ENCODE measurements at regions not wholly inside any gene's neighbourhood (a gene's known extent, or its start where the extent isn't known, plus 50 kb on each side); places are given as distances from the start of the nearest gene placed in this dataset.

- Mint-ChIP-seq H3K27me3 (ENCODE audit: unreplicated experiment) (peaks cover 13% of the 10 kb centered on the region), H3K4me1 (ENCODE audit: low read depth, unreplicated experiment) (no peaks in the 10 kb centered on the region), H3K27ac (ENCODE audit: unreplicated experiment) (no peak overlapping the region), H3K4me3 (ENCODE audit: low read depth, unreplicated experiment) (no peak overlapping the region), H3K9me3 (ENCODE audit: low read depth, unreplicated experiment) (peaks cover 3% of the 10 kb centered on the region), H3K36me3 (ENCODE audit: insufficient read depth, unreplicated experiment) (no peaks in the 10 kb centered on the region)
- TF ChIP-seq CTCF (IDR thresholded peaks at IDR 0.05; ENCODE audit: unreplicated experiment) = no peak
- CTCF ChIA-PET = no interaction called here
- intact Hi-C loops (cut with micrococcal nuclease; ENCODE audit: unreplicated experiment) = no loop called here
- BruUV-seq (replicated peaks) = no TSS peak
- DNase-seq = no peak
Measured at GRCh38 chr18:76162886-76163285, 332.2 kb downstream of the ZNF516 start.

GRCh38 chr18:76161983-76162382 lies 333.1 kb downstream of the ZNF516 start:
- BruUV-seq (replicated peaks) = no TSS peak
- intact Hi-C loops (cut with micrococcal nuclease; ENCODE audit: unreplicated experiment) = no loop called here
- H3K36me3 Mint-ChIP-seq (ENCODE audit: insufficient read depth, unreplicated experiment) = no peaks in the 10 kb centered on the region
- TF ChIP-seq CTCF (IDR thresholded peaks at IDR 0.05; ENCODE audit: unreplicated experiment) = no peak
- H3K27ac Mint-ChIP-seq (ENCODE audit: unreplicated experiment) = no peak overlapping the region
- DNase-seq = no peak
- peaks cover 3% of the 10 kb centered on the region for H3K9me3 Mint-ChIP-seq (ENCODE audit: low read depth, unreplicated experiment)
- H3K4me3 Mint-ChIP-seq (ENCODE audit: low read depth, unreplicated experiment) = no peak overlapping the region
- CTCF ChIA-PET = no interaction called here
- no peaks in the 10 kb centered on the region for H3K4me1 Mint-ChIP-seq (ENCODE audit: low read depth, unreplicated experiment)
- peaks cover 13% of the 10 kb centered on the region for H3K27me3 Mint-ChIP-seq (ENCODE audit: unreplicated experiment)

GRCh38 chr18:76153691-76154090 lies 341.4 kb downstream of the ZNF516 start:
- H3K27ac Mint-ChIP-seq (ENCODE audit: unreplicated experiment) = no peak overlapping the region
- H3K27me3 Mint-ChIP-seq (ENCODE audit: unreplicated experiment) = peaks cover 30% of the 10 kb centered on the region
- DNase-seq = no peak
- intact Hi-C loops (cut with micrococcal nuclease; ENCODE audit: unreplicated experiment) = no loop called here
- H3K9me3 Mint-ChIP-seq (ENCODE audit: low read depth, unreplicated experiment) = peaks cover 4% of the 10 kb centered on the region
- BruUV-seq (replicated peaks) = no TSS peak
- H3K36me3 Mint-ChIP-seq (ENCODE audit: insufficient read depth, unreplicated experiment) = no peaks in the 10 kb centered on the region
- no peak overlapping the region for H3K4me3 Mint-ChIP-seq (ENCODE audit: low read depth, unreplicated experiment)
- H3K4me1 Mint-ChIP-seq (ENCODE audit: low read depth, unreplicated experiment) = no peaks in the 10 kb centered on the region
- no peak for TF ChIP-seq CTCF (IDR thresholded peaks at IDR 0.05; ENCODE audit: unreplicated experiment)
- CTCF ChIA-PET = no interaction called here

- H3K4me3 Mint-ChIP-seq (ENCODE audit: low read depth, unreplicated experiment) = no peak overlapping the region
- no TSS peak for BruUV-seq (replicated peaks)
- H3K27ac Mint-ChIP-seq (ENCODE audit: unreplicated experiment) = no peak overlapping the region
- intact Hi-C loops (cut with micrococcal nuclease; ENCODE audit: unreplicated experiment) = no loop called here
- no peak for TF ChIP-seq CTCF (IDR thresholded peaks at IDR 0.05; ENCODE audit: unreplicated experiment)
- no peaks in the 10 kb centered on the region for H3K4me1 Mint-ChIP-seq (ENCODE audit: low read depth, unreplicated experiment)
- H3K36me3 Mint-ChIP-seq (ENCODE audit: insufficient read depth, unreplicated experiment) = no peaks in the 10 kb centered on the region
- H3K27me3 Mint-ChIP-seq (ENCODE audit: unreplicated experiment) = peaks cover 17% of the 10 kb centered on the region
- CTCF ChIA-PET = no interaction called here
- no peak for DNase-seq
- peaks cover 8% of the 10 kb centered on the region for H3K9me3 Mint-ChIP-seq (ENCODE audit: low read depth, unreplicated experiment)
Measured at GRCh38 chr18:76149734-76150133, 345.3 kb downstream of the ZNF516 start.

- H3K4me3 Mint-ChIP-seq (ENCODE audit: low read depth, unreplicated experiment) = no peak overlapping the region
- intact Hi-C loops (cut with micrococcal nuclease; ENCODE audit: unreplicated experiment) = no loop called here
- DNase-seq = no peak
- peaks cover 8% of the 10 kb centered on the region for H3K9me3 Mint-ChIP-seq (ENCODE audit: low read depth, unreplicated experiment)
- no TSS peak for BruUV-seq (replicated peaks)
- no peaks in the 10 kb centered on the region for H3K4me1 Mint-ChIP-seq (ENCODE audit: low read depth, unreplicated experiment)
- no peaks in the 10 kb centered on the region for H3K36me3 Mint-ChIP-seq (ENCODE audit: insufficient read depth, unreplicated experiment)
- peaks cover 17% of the 10 kb centered on the region for H3K27me3 Mint-ChIP-seq (ENCODE audit: unreplicated experiment)
- H3K27ac Mint-ChIP-seq (ENCODE audit: unreplicated experiment) = no peak overlapping the region
- no peak for TF ChIP-seq CTCF (IDR thresholded peaks at IDR 0.05; ENCODE audit: unreplicated experiment)
- CTCF ChIA-PET = no interaction called here
Measured at GRCh38 chr18:76149284-76149683, 345.8 kb downstream of the ZNF516 start.

Measured in Calu3 (cell line).